Activated CD8-positive, alpha-beta memory T cell treated with anti-CD3 and anti-CD28 coated beads, Interleukin-2, amount 50 U/mL, for 1 hour (primary cell): ENCODE measurements at regions not wholly inside any gene's neighbourhood (a gene's known extent, or its start where the extent isn't known, plus 50 kb on each side); places are given as distances from the start of the nearest gene placed in this dataset.

Experiments used
- DNase-seq: peaks from one replicate; pipeline ENCODE4 v3.0.0-alpha.2; 2020; ENCODE audit errors: extremely low read depth

- DNase-seq = no peak
Measured at GRCh38 chr14:101026341-101026740, 122.8 kb upstream of the RTL1 start.

DNA sequence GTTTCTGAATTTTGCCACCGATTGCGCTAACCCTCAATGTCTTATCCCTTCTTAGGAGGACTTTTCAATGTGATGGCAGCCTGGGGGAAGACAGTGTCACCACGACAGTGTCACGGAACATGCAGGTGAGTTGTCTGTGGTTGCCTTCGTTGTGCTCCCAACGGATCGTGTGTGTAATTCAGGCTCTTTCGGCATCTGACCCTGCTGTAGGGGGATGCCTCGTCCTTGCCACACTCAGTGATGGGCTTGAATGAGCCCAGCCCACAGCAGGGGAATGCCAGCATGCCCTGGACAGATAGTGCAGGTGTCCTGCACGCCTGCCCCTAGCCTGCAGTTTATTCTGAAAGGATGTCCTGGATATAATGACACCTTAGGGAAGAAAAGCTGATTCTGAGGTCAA lies 123.8 kb upstream of the RTL1 start:
- DNase-seq = no peak

- no peak for DNase-seq
Measured at GRCh38 chr14:101027966-101028365, 124.4 kb upstream of the RTL1 start.

GRCh38 chr14:101028971-101029667 lies 125.6 kb upstream of the RTL1 start:
- no peak for DNase-seq

- DNase-seq = no peak
Measured at GRCh38 chr14:101029668-101030290, 126.3 kb upstream of the RTL1 start.

GRCh38 chr14:101030586-101030985 lies 127.1 kb upstream of the RTL1 start:
- DNase-seq = no peak

DNA sequence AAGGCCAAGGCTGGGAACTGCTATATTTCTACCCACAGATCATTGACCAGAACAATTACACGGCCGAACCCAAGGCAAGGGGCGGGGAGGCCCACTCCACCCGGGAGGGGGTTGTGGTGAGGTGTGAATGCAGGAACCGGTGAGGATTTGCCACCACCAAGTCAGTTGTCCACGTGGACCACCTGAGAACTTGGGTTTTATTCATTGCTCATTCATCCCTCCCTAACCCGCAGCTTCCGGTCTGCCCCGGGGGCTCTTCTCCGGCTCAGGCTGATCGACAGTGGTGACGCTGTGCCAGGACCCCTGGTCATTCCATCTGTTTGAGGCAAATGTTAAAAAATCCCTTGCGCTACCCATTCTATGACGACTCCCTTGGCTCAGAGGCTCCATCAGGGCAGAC lies 127.7 kb upstream of the RTL1 start:
- no peak for DNase-seq

- DNase-seq = no peak
Measured at GRCh38 chr14:101031721-101032120, 128.2 kb upstream of the RTL1 start.

- no peak for DNase-seq
Measured at GRCh38 chr14:101032433-101032832, 128.9 kb upstream of the RTL1 start.

DNA sequence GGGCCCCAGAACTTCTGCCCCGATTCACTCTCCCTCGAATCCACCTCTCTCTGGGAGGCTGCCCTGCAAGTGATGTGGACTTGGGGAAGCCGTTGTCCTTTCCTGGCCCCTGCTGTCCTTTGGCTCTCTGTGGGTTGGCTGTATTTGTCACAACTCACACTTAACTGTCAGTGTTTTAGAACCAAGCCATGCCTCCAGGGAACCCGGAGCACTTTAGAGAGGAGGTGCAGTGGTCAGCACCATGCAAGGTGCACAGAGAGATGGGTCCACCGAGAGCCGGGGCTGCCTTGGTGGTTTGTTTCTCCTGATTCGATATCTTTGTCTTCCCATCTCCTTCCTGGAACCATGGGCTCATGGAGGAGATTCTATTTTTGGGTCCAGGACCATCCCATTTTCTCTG lies 129.5 kb upstream of the RTL1 start:
- no peak for DNase-seq

- no peak for DNase-seq
Measured at GRCh38 chr14:101033446-101034165, 130.1 kb upstream of the RTL1 start.

GRCh38 chr14:101034986-101035385 lies 131.5 kb upstream of the RTL1 start:
- no peak for DNase-seq

DNA sequence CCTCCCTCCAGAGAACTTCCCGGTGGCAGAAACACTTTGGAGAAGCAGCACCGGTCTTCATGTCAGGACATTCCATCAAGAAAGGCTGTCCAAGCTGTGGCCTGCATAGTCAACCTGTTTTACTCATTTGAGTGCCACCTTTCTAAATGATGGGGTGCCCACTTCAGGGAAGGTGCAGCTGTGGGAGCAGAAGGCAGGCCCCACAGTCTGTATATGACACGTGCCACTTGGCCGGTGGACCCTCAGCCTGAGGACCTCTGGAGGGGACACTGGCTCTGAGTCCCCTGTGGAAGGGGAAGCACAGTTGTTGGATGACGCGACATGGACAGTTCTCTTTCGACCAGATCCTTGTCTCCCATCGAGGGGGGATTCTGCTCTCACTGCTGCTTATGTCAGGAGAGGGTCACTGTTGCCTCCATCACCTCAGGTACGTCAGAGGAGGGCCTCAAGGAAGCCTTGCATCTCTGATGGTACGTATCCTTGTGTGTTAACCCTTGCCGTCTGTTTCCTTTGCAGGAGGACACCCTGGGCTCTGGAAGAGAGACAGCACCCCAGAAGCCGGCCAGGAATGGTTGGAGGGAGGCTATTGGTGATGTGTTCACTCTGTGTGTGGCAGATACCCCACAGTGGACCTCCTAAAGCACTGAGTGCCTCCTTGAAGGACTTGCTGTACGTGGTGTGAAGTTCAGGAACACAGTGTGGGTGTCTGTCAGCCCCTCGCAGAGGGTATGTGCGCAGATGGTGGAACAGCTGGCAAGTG lies 132.1 kb upstream of the RTL1 start:
- no peak for DNase-seq

- no peak for DNase-seq
Measured at GRCh38 chr14:101037021-101037817, 133.7 kb upstream of the RTL1 start.

- DNase-seq = no peak
Measured at GRCh38 chr14:101039031-101039754, 135.7 kb upstream of the RTL1 start.

- DNase-seq = no peak
Measured at GRCh38 chr14:101039755-101040138, 136.2 kb upstream of the RTL1 start.

DNA sequence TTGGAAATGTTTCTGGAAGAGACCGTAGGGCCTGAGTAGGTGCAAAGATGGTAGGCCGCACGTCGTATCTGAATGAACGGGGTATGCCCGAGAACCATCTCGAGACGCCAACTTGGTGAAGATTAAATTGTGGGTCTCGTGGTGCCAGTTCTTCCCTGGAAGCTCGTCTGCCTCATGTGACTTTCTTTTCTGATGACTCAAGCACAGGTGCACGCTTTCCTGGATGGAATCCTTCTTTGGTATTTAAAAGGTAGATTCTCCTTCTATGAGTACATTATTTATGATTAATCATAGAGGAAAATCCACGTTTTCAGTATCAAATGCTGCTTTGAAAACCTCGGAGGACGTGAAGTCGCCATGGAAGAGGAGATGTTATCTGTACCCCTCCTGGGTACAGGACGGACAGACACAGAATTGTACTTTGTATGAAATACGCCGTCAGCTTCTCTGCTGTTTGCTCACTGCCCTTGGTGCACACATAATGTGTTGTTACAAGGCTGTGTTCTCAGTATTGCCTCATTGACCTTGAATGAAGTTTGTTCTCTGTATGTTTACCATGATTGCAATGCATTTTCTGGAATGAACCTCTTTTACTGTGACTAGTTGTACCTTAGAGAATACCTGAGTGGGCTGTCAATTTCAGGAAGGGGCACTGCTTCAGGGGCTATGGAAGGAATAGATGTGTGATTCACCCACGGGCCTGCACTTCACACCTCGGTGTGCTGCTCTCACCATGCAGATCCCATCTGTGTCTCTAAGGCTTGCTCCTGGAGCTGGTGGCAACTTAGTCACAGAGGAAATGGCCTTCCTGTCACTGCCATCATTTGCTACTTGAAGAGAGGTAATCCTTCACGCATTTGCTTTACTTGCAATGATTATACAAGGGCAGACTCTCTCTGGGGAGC lies 137.3 kb upstream of the RTL1 start:
- DNase-seq = no peak

DNA sequence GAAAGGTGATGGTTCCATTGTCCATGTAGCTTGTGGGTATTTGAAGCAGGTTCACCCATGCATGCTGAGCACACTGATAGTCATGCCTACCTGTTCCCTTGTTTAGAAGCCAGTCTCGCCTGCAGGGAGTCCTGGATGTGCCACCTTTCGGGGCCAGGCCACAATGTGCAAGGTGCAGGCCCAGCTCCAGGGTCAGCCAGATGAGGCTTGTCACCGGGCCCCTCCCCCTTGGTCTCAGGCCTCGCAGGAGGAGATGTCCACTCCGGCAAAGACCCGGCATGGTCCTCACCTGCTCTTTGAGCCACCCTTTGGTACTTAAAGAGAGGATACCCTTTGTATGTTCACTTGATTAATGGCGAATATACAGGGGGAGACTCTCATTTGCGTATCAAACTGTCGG lies 140.4 kb upstream of the RTL1 start:
- no peak for DNase-seq

- DNase-seq = no peak
Measured at GRCh38 chr14:101044741-101045140, 141.2 kb upstream of the RTL1 start.

DNA sequence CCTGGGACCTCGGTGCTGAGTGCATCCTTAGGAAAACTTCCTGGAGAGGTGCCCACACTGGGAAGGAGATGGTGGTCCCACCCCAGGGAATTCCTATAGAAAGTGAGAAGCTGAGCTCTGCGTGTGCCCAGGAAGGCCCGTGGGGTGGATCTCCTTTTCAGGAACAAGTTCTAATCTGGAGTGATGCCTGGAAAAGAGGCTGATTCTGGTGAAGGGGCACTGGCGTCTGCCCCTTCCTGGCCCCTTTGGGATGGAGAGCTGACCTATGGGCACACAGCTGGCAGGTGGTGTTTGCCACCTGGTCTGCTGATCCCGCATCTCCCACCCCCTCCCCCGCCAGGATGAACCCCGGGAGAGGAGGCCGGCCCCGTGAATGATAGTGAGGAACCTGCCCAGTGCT lies 142.0 kb upstream of the RTL1 start:
- no peak for DNase-seq
